GM19023 (cell line): ENCODE measurements at regions not wholly inside any gene's neighbourhood (a gene's known extent, or its start where the extent isn't known, plus 50 kb on each side); places are given as distances from the start of the nearest gene placed in this dataset.
"Not testable (repeated sequence)": the region's sequence is repeated elsewhere in the genome, so short reads cannot be mapped to it uniquely, and the experiment has no call there.

Experiments used
- ATAC-seq: cut with Tn5 transposase; IDR thresholded peaks from one replicate; pipeline ENCODE4 v1.9.1; 2021; ENCODE audit warnings: mild to moderate bottlenecking, moderate library complexity; ENCODE audit not compliant: unreplicated experiment

DNA sequence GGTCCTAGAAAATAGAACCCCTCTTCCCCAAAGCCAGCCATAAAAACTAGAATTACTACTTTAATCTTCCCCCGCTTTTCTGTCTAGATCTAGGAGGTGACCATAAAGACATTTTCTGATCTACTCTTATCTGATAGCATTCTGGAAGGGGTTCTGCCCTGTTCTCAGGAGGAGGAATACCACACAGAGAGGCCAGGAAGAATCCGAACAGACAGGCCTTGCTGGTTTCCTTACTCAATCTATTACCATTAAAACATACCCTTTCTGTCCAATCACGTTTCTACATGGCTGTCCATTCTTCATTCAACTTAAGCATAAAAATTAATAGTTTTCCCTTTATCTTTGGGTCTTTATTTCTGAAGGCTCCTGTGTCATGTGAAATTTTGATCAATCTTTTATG, 198.7 kb downstream of the GPAT3 start:
- ATAC-seq, result no peak

DNA sequence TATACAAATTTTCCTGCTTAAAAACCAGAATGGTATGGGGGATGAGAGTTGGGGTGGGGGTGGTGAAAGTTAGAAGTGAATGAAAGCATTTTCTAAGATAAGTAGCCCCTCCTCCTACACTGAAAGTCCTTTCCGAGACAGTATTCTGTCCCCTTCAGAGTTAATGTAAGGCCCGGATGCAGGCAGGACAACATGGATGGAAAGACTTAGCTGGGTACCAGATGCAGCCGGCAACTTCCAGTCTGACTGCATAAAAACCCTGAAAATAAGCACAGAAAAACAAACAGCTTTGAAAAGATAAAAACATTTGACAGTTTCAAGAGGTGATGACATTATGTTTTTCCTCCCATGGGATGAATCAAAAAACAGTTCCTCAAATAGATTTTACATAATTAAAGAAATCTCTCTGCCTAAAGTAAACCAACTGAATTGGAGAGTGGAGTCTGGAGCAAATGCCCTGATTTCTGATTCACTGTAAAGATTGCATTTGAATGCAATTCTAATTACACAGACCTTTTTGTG, 196.3 kb downstream of the GPAT3 start:
- ATAC-seq, result no peak

DNA sequence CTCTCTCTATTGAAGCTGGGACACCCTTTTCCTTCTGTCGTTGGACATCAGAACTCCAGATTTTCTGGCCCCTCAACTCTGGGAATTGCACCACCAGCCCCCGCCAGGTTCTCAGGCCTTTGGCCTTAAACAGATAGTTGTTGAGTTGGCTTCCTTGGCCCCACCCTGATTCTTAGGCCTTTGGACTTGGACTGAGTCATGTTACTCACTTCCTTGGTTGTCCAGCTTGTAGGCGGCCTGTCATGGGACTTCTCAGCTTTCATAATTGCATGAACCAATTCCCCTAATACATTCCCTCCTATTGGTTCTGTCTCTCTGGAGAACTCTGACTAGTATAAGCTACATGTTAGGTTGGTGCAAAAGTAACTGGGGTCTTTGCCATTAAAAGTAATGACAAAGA, 195.7 kb downstream of the GPAT3 start:
- ATAC-seq, result no peak

DNA sequence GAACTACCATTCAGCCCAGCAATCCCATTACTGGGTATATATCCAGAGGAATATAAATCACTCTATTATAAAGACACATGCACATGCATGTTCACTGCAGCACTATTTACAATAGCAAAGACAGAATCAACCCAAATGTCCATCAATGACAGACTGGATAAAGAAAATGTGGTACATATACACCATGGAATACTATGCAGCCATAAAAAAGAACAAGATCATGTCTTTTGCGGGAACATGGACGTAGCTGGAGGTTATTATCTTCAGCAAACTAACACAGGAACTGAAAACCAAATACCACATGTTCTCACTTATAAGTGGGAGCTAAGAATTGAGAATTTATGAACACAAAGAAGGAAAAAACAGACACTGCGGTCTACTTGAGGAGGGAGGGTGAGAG, 195.1 kb downstream of the GPAT3 start:
- ATAC-seq, result not testable (repeated sequence)

DNA sequence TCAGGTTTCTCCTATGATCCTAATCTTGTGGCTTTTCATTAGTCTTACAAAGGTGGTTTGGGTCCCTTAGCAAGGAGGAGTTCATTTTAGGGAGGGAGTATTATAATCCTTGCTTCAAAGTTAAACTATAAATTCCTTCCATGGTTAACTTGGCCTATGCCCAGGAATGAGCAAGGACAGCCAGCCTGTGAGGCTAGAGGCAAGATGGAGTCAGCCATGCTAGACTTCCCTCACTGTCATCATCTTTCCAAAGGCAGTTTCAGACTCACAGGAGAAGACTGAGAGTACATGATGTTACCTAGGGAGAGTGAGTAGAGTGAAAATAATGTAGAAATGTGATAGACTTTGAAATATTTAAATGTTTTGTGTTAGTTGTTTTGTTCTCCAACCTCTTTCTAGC, 192.3 kb downstream of the GPAT3 start:
- no peak for ATAC-seq

DNA sequence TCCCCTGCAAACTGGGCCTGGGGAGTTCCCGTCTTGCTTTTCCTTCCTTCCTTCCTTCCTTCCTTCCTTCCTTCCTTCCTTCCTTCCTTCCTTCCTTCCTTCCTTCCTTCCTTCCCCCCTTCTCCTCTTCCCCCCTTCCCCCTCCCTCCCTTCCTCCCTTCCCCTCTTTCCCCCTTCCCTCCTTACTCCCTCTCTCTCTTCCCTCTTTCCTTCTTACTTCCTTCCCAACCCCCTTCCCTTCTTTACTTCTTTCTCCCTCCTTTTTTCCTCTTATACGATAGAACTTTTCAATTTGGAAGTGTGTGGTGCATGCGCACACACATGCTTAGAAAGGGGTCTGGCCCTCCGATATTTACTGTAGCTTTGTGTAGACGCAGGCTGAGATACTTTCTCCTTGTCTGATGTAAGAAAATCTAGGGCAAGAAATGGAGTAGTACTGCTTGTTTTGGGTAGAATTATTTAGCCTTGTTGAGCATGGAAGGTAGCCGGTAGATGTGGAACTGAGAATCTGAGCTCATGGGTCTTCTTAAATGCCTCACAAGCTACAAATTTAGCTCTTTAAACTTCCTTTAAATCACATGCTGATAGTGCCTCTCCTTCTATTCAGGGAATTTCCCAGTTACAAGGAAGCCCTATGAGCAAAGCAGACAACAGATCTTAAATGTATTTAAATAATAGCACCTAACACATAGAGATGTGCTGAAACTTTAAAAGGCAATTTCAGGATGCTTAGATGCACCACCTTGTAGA, 189.6 kb downstream of the GPAT3 start:
- ATAC-seq, result no peak

DNA sequence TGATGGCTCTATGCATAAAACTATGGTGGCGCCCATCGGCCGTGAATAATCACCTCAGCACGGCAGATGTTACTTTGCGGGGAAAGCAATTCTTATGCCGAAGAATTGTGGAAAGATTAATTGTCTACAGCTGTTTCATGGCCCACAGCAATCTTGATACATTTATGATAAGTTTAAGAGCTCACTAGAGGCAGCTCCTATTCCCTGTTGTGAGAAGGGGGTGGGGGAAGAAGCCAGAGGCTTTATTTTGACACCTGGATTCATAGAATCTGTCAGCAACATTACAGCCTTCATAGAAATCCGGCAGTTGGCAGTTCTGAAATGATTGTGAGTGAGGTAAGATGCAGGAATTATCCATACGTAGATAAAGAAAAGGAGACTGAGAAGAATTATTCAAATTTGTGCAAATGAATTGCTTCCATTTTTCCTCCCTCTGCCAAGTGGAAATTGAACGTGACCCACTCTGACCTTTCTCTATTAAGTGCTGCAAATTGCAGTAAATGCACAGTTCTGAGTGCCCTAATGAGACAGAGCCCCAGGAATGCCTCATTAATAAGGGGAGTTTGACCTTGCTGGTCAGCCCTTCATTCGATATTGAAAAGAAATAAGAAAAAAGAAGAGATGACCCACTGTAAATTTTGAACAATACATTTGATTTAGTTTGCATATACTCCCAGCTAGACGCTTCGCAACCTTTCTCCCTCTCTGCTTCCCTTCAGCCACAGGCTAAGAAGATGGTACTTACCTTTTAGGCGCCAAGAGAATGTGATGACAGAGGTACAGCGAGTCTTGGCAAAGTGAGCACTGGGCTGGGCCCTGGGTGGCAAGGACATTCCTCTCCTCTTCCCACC, 188.8 kb downstream of the GPAT3 start:
- no peak for ATAC-seq

DNA sequence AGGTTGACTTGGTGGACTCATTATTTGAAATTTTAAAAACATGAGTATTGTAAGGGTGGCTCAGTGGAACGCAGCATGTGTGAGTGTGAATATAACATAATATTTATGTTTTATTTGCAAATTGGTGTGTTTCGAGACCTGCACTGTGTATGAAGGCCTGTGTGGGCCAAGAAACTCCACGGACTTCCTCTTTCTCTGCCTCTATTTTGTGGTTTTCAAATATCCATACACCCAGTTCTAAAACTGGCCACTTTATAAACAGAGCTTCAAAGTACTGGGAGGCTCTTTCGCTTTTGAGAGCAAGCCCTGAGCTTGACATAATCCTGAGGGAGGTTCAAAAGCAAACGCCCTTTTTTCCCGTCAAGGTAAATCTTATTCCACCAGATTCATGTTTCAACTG, 187.7 kb downstream of the GPAT3 start:
- no peak for ATAC-seq

DNA sequence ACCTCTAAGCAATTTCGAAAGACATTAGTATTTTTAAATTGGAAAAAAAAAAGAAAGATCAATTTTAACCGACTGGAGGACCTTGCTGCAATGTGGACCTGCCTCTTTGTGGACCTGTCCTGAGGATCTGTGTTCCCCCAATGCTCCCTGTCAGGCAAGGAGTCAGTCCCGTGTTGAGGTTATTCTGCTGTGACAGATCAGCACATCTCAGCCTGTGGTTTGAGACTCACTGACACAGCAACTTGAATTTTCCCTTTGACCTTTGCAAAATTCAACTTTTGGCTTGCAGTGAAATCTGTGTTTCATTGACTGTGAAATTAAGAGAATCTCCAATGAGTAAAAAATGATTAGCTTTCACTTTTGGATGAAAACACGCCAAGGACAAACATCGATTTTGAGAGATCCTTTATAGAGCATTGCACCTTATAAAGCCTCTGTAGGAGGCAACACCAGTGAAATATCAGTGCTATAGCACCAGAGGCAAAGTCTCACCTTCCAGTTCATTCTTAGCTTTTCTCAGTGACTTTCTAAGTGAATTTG, 186.9 kb downstream of the GPAT3 start:
- ATAC-seq, result no peak

DNA sequence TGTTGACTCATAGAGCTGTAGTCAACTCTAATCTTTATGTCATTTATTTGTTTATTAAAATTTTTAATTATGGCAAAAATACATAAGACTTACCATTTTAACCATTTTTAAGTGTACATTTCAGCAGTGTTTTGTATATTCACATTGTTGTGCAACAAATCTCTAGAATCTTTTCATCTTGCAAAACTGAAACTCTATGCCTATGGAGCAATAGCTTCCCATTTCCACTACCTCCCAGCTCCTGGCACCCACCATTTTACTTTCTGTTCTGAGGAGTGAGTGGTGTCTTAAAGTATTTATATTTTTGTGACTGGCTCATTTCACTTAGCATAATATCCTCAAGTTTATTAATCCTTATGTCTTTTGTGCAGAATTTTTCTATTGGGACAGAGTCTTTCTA, 181.0 kb downstream of the GPAT3 start:
- no peak for ATAC-seq

DNA sequence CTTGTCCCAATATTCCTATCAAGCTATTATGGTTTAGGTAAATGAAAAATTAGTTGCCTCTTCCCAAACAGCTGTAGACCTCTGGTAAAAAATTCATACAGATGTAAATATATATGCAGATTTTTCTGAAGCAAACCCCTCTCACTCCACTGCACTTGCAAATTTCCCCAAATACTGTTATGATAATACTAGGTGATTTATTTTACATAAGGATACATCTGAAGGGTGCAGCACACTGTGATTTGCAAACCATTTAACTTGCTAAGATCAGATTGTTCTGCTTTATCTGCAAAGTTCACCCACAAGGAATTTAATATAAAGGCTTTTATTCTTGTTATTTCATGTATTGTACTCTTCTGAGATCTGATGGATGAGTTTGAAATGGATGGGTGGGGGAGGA, 177.0 kb downstream of the GPAT3 start:
- ATAC-seq, result no peak

DNA sequence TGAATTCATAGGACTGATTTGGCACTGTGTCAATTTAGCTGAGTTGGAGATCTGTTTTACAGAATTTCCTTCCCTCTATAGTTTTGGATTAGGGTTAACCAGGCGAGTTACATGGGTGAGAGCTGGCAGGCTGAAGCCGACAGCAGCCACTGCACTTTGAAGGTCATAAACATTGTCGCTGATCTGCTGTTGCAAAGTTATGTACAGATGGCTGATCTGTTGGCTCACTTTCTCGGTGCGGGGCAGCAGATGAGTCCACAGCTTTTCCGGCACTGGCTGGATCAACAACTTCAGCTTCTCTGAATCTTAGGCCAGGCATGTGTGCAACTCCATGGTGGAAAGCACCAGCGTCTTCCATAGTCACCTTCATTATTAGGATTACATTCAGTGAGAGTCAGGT, 173.7 kb downstream of the GPAT3 start:
- ATAC-seq, result no peak

DNA sequence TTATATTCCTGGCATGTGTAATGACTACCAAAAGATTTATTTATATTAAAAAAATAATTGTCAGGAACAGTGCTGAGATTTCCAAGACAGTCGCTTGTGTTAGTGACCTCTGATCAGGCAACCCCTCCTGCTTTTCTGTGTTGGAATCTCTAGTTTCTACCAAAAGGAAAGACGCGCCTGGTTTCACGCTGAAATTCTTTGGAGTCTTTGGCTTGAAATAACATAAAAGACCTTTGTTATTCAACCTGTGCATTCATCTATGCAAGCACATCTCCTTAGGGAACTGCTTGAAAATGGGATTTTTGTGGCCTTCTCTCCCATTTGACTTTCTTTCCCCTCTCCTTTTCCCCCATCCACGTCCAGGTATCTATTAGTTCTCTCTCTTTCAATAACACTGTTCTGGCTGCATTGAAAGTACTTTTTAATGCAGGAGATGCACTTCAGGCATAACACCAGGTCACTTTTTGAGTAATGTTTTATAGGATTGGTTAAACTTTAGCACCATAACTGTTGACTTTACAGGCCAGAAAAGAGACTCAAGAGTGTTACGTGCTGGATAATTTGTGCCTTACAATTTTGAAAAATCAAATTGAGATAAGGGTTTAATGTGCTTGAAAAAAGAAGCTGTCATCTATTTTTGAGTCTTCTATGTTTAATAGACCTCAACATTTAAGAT, 172.7 kb downstream of the GPAT3 start:
- no peak for ATAC-seq

DNA sequence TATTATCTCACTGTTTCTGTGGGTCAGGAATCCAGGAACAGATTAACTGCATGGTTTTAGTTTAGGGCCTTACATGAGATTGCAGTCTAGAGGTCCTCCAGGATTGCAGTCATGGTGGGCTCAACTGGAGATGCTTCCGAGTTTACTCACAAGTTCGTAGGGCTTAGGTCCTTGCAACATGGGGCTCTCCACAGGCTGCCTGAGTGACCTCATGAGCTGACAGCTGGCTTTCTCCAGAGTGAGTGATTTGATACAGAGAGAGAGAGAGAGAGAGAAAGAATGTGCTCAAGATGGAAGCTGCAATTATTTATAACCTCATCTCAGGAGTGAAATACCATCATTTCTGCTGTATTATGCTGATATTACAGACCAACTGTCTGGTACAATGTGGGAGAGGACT, 168.9 kb downstream of the GPAT3 start:
- ATAC-seq, result no peak

DNA sequence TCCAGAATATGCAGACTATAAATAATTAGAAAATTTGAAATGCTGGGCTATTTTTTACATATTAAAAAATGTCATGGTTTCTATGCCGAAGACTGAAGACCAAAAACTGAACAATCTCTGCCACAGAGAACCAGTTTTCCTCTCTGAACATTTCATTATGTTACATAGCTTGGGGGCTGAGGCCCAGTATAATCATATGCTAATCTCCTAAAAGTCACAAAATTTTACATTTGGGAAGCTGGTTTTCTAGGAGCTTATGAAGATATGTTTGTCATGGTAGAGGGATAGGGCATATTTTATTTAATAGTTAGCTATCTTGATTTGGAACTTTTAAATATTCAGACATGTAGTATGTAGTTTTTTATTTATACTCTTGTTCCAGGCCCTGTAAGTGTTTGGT, 167.8 kb downstream of the GPAT3 start:
- no peak for ATAC-seq

DNA sequence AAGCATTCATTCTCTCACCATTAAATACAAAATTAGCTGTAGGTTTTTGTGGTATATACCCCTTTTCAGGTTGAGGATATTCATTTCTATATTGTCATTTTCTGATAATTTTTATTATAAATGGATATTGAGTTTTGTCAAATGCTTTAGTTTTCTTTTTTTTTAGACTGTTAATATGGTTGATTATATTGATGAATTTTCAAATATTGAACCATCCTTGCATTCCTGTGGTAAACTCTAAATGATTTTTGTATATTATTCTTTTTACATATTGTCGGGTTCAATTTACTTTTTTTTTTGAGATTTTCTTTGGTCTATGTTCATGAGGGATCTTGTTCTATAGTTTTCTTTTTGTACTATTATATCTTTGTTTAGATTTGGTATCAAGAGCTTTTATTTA, 165.1 kb downstream of the GPAT3 start:
- no peak for ATAC-seq

DNA sequence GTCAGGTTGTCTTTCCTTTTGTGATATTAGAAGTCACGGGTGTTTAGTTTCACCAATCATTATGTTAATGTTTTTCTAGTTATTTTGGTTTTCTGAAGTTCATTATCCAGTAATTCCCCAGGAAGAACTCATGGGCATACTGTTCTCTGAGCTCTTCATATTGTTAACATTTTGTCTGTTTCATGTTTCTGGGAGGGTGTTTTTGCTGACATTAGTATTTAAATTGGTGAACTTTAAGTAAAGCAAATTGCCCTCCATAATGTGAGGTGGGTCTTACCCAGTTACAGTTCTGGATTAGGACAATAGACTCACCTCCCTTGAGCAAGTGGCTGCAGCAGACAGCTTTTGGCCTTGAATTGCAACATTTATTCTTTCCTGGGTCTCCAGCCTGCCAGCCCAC, 163.4 kb downstream of the GPAT3 start:
- ATAC-seq, result no peak

DNA sequence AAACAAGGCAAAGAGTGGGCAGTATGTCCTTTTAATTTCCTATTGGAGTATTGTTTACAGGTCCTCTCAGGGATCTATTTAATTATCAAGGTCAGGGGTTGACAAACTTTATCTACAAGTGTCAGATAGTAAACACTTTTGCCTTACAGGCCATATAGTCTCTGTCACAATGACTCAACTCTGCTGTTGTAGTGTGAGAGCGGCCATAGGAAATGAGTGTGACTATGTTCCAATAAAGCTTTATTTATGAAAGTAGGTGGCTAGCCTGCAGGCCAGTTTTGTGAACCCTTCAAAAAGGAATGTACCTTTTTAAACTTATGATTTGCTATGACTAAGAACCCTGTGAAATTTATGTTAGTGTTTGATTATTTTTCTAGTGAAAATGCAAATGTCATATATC, 156.1 kb downstream of the GPAT3 start:
- ATAC-seq, result no peak

DNA sequence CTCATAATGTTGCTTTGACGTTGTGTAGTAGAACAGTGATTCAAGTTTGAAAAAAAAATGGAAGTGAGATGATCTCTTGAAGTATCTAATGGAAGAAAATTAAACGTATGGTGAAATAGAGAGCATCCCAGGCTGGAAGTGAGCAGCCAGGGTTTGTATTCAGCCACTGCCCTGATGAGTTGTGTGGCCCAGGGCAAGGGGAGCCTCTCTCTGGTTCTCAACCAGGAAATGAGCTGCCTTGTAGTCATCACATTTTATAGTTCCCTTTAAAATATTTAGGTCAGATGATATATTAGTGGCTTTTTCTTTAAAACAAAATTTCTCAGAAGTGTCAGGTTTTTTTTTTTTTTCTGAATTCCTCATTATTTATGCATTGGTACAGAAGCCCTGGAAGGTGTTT, 150.3 kb downstream of the GPAT3 start:
- ATAC-seq, result no peak

DNA sequence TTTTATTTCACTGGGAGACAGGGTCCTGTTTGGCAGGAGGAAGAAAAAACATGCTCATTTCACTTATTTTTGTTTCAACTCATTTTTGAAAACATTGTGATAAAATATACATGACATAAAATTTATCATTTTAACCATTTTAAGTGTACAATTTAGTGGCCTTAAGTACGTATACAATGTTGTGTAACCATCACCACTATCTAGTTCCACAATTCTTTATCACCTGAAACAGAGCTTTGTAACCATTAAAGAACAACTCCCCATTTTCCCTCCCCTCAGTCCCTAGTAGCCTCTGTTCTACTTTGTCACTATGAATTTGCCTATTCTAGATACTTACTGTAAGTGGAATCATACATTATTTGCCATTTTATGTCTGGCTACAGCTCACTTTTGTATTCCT, 143.8 kb downstream of the GPAT3 start:
- no peak for ATAC-seq

DNA sequence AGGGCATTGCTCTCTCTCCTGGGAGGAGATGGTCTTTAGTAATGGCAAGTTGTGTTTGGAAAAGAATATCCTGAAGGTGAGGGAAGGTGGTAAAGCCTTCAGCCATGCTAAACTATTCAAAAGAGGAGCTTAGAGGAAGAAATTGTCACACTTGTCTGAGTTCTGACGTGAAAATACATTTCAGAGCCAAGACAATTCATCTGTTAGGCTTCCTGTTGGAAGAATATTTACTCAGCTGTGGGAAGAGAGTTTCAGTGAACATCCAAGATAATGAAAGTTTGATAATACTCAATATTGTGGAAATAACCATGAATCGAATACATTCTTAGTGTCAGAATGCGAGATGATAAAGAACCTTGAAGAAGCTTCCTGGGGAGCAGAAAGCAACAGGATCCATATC, 143.3 kb downstream of the GPAT3 start:
- ATAC-seq, result no peak
